ENCODE measurements at regions not wholly inside any gene's neighbourhood (a gene's known extent, or its start where the extent isn't known, plus 50 kb on each side); places are given as distances from the start of the nearest gene placed in this dataset.

DNA sequence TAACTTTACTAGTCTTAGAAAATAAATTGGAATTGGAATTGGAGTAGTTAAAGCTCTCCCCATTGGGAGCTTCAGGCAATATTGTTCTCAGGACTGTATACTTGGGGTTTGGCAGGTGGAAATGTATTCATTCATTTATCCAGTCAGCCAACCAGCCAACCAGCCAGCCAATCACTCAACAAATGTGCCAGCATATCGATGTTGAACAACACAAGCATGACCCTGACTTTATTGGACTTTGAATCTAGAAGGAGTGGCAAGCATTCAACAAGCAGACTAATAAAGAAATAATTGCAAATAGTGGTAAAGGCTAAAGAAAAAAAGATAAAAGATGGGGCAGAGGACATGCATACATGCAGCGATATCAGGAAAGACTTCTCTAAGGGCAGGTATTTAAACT is 55.5 kb upstream of the ZC3H11B start:
- Mint-ChIP-seq H3K27me3 (ENCODE audit: low read depth, poor library complexity) (no peaks in the 10 kb centered on the region), H3K4me1 (no peaks in the 10 kb centered on the region), H3K9me3 (no peaks in the 10 kb centered on the region), H3K27ac (no peak overlapping the region), H3K4me3 (no peak overlapping the region), H3K36me3 (ENCODE audit: low read depth) (no peaks in the 10 kb centered on the region)
- TF ChIP-seq, protein P1, sequence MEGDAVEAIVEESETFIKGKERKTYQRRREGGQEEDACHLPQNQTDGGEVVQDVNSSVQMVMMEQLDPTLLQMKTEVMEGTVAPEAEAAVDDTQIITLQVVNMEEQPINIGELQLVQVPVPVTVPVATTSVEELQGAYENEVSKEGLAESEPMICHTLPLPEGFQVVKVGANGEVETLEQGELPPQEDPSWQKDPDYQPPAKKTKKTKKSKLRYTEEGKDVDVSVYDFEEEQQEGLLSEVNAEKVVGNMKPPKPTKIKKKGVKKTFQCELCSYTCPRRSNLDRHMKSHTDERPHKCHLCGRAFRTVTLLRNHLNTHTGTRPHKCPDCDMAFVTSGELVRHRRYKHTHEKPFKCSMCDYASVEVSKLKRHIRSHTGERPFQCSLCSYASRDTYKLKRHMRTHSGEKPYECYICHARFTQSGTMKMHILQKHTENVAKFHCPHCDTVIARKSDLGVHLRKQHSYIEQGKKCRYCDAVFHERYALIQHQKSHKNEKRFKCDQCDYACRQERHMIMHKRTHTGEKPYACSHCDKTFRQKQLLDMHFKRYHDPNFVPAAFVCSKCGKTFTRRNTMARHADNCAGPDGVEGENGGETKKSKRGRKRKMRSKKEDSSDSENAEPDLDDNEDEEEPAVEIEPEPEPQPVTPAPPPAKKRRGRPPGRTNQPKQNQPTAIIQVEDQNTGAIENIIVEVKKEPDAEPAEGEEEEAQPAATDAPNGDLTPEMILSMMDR (IDR thresholded peaks at IDR 0.05) = no peak
- DNase-seq = no peak

DNA sequence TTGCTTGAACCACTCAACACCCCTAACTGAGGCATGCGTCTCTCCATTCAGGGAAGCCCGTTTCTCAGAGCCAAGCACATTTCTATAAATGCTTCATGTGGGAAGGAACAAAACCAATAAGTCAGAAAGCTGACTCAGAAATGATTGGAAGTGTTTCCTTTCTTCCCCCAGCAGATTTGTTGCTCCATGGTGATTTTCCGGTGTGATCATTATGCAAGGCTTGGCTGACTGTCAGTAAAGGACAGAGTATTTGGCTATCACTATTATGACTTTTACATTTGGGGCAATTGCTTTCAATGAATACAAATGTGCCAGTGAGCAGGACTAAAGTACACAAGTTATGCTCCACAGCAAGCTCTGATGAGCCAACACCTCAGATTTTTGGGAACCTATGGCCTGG is 53.3 kb upstream of the ZC3H11B start:
- DNase-seq = no peak
- Mint-ChIP-seq H3K4me1 (peaks cover 2% of the 10 kb centered on the region), H3K4me3 (no peak overlapping the region), H3K27ac (no peak overlapping the region), H3K27me3 (ENCODE audit: low read depth, poor library complexity) (no peaks in the 10 kb centered on the region), H3K9me3 (no peaks in the 10 kb centered on the region), H3K36me3 (ENCODE audit: low read depth) (no peaks in the 10 kb centered on the region)
- TF ChIP-seq, protein P1 (IDR thresholded peaks at IDR 0.05) = no peak

DNA sequence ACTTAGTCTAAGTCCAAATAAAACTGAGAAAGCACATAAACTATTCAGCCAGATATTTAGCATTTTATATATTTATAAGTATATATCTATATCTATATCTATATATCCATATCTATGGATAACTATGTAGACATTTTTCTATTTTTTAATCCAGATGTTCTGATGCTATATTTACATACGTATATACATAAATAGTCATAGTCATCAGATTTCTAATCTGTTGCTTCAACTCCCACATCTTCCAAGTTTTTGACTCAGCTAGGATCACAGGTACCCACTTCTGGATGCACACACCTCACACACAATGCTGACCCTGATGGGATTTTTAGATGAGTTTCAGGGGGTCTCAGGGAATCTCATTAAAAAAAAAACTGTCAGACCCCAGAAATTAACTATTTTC is 52.2 kb upstream of the ZC3H11B start:
- TF ChIP-seq, protein P1 (IDR thresholded peaks at IDR 0.05) = no peak
- Mint-ChIP-seq H3K9me3 (no peaks in the 10 kb centered on the region), H3K27ac (no peak overlapping the region), H3K4me1 (peaks cover 14% of the 10 kb centered on the region), H3K36me3 (ENCODE audit: low read depth) (no peaks in the 10 kb centered on the region), H3K4me3 (no peak overlapping the region), H3K27me3 (ENCODE audit: low read depth, poor library complexity) (no peaks in the 10 kb centered on the region)
- DNase-seq = no peak

GRCh38 chr1:219664310-219665029 is 51.6 kb upstream of the ZC3H11B start:
- Mint-ChIP-seq H3K9me3 (no peaks in the 10 kb centered on the region), H3K36me3 (ENCODE audit: low read depth) (no peaks in the 10 kb centered on the region), H3K4me1 (peaks cover 20% of the 10 kb centered on the region), H3K27ac (no peak overlapping the region), H3K4me3 (no peak overlapping the region), H3K27me3 (ENCODE audit: low read depth, poor library complexity) (no peaks in the 10 kb centered on the region)
- TF ChIP-seq, protein P1 (IDR thresholded peaks at IDR 0.05) = no peak
- DNase-seq = no peak

Data from nephron progenitor cell (in vitro differentiated cells).